H1 (cell line): ENCODE measurements at regions not wholly inside any gene's neighbourhood (a gene's known extent, or its start where the extent isn't known, plus 50 kb on each side); places are given as distances from the start of the nearest gene placed in this dataset.

Experiments
- CTCF ChIA-PET: fragments of 300-600 bp; sonication (Branson Sonifier 250); formaldehyde crosslinking; loops from one replicate; lab custom pipeline; 2021; ENCODE audit not compliant: partially characterized antibody; lab: Charles Lee
- POLR2A ChIA-PET: fragments of 300-600 bp; sonication (Branson Sonifier 250); formaldehyde crosslinking; loops from one replicate; lab custom pipeline; 2021; ENCODE audit warnings: inconsistent platforms; ENCODE audit not compliant: partially characterized antibody; lab: Charles Lee
- DNase-seq, 2 experiments: peaks; one replicate each; pipeline versions ENCODE4 v3.0.0 to v3.0.0-alpha.2; 2010 to 2022; ENCODE audit warnings: low spot score in 2 of 2, low read depth in 1 of 2, mixed read lengths in 1 of 2
- FAIRE-seq: peaks from 2 replicates; lab custom pipeline; 2011; peaks lifted over from hg19 to GRCh38; lab: Jason Lieb, UNC
- H2AFZ ChIP-seq: 2 replicates; pipeline ENCODE4 v1.8.1; 2012; ENCODE audit warnings: low read length, inconsistent platforms
- H2AK5ac ChIP-seq: 2 replicates; pipeline ENCODE4 v1.6.1; 2013; ENCODE audit warnings: low read depth, low read length
- H2BK120ac ChIP-seq: replicated peaks from 2 replicates; pipeline ENCODE3; 2013; ENCODE audit warnings: low read depth, low read length, inconsistent platforms
- H2BK12ac ChIP-seq: 2 replicates; pipeline ENCODE4 v1.6.1; 2013; ENCODE audit warnings: low read depth, low read length
- H2BK15ac ChIP-seq: 2 replicates; pipeline ENCODE4 v1.6.1; 2013; ENCODE audit warnings: low read length
- H2BK20ac ChIP-seq: 2 replicates; pipeline ENCODE4 v1.6.1; 2013; ENCODE audit warnings: low read length
- H2BK5ac ChIP-seq: 2 replicates; pipeline ENCODE4 v1.6.1; 2013; ENCODE audit warnings: low read depth, low read length
- H3K14ac ChIP-seq: 2 replicates; pipeline ENCODE4 v1.6.1; 2013; ENCODE audit warnings: inconsistent platforms; ENCODE audit not compliant: insufficient read length
- H3K18ac ChIP-seq: 2 replicates; pipeline ENCODE4 v1.6.1; 2013; ENCODE audit warnings: low read length; ENCODE audit errors: extremely low read depth
- H3K23ac ChIP-seq: 2 replicates; pipeline ENCODE4 v1.6.1; 2013; ENCODE audit warnings: inconsistent platforms; ENCODE audit not compliant: insufficient read length
- H3K23me2 ChIP-seq: 2 replicates; pipeline ENCODE4 v1.6.1; 2013; ENCODE audit warnings: low read depth, low read length
- H3K27ac ChIP-seq: 2 replicates; pipeline ENCODE4 v1.6.1; 2011; ENCODE audit warnings: low read depth, low read length, inconsistent platforms
- H3K27me3 ChIP-seq, 4 experiments: replicated peaks in 1 of 4; 1 replicate in 1 of 4; 2 replicates in 3 of 4; pipeline versions ENCODE4 v1.6.1 to v1.8.1; 2011 to 2013; ENCODE audit warnings: low read length in 3 of 4, mild to moderate bottlenecking in 3 of 4, inconsistent platforms in 2 of 4, mixed read lengths in 2 of 4, moderate library complexity in 1 of 4; ENCODE audit not compliant: control insufficient read depth in 3 of 4, insufficient read depth in 3 of 4; ENCODE audit errors: extremely low read depth in 1 of 4
- H3K36me3 ChIP-seq, 4 experiments: 2 replicates each; pipeline versions ENCODE4 v1.6.1 to v1.8.1; 2011 to 2013; ENCODE audit warnings: mild to moderate bottlenecking in 4 of 4, low read length in 3 of 4, moderate library complexity in 2 of 4, control low read depth in 1 of 4, inconsistent platforms in 1 of 4; ENCODE audit not compliant: insufficient read depth in 4 of 4, control insufficient read depth in 2 of 4
- H3K4ac ChIP-seq: replicated peaks from 2 replicates; pipeline ENCODE3; 2013; ENCODE audit warnings: low read length, low read depth, mixed read lengths, inconsistent platforms; ENCODE audit not compliant: insufficient read length
- H3K4me1 ChIP-seq, 4 experiments: replicated peaks in 1 of 4; 1 replicate in 1 of 4; 2 replicates in 3 of 4; pipeline versions ENCODE4 v1.6.1 to v1.8.1; 2011 to 2013; ENCODE audit warnings: low read length in 3 of 4, inconsistent platforms in 2 of 4, mixed read lengths in 1 of 4; ENCODE audit not compliant: insufficient read depth in 4 of 4, control insufficient read depth in 3 of 4
- H3K4me2 ChIP-seq, 2 experiments: 2 replicates each; pipeline versions ENCODE4 v1.6.1 to v1.8.1; 2011 to 2013; ENCODE audit warnings: low read depth in 2 of 2, low read length in 2 of 2, control low read depth in 1 of 2, inconsistent platforms in 1 of 2, mild to moderate bottlenecking in 1 of 2; ENCODE audit not compliant: insufficient read depth in 1 of 2
- H3K4me3 ChIP-seq, 4 experiments: fragments of 200-600, 300-600 bp in 1 of 4; sonication (generic), shearing (Covaris generic), sonication (Bioruptor Twin) in 1 of 4; 2 replicates each; pipeline versions ENCODE4 v1.5.1 to v1.8.1; 2011 to 2016; ENCODE audit warnings: low read length in 4 of 4, low read depth in 3 of 4, control low read depth in 2 of 4, inconsistent platforms in 2 of 4, mild to moderate bottlenecking in 2 of 4, mixed read lengths in 1 of 4, moderate library complexity in 1 of 4; ENCODE audit not compliant: insufficient read depth in 2 of 4; ENCODE audit errors: extremely low read depth in 1 of 4
- H3K56ac ChIP-seq: replicated peaks from 2 replicates; pipeline ENCODE3; 2013; ENCODE audit warnings: low read depth, mild to moderate bottlenecking, mixed read lengths, low read length, inconsistent platforms; ENCODE audit not compliant: insufficient read length
- H3K79me1 ChIP-seq: 2 replicates; pipeline ENCODE4 v1.6.1; 2013; ENCODE audit warnings: low read depth, low read length, control low read depth
- H3K79me2 ChIP-seq, 2 experiments: 2 replicates each; pipeline versions ENCODE4 v1.6.1 to v1.8.1; 2012 to 2013; ENCODE audit warnings: low read length in 2 of 2, mild to moderate bottlenecking in 2 of 2, inconsistent platforms in 1 of 2; ENCODE audit not compliant: insufficient read depth in 2 of 2, control insufficient read depth in 1 of 2
- H3K9ac ChIP-seq, 4 experiments: replicated peaks in 1 of 4; 1 replicate in 1 of 4; 2 replicates in 3 of 4; pipeline versions ENCODE4 v1.6.1 to v1.8.1; 2011 to 2013; ENCODE audit warnings: low read depth in 3 of 4, low read length in 3 of 4, control low read depth in 2 of 4, mild to moderate bottlenecking in 2 of 4, moderate library complexity in 2 of 4, inconsistent platforms in 1 of 4; ENCODE audit errors: extremely low read depth in 1 of 4
- H3K9me3 ChIP-seq, 2 experiments: 2 replicates each; pipeline versions ENCODE4 v1.6.1 to v1.8.1; 2012 to 2013; ENCODE audit warnings: mild to moderate bottlenecking in 2 of 2, moderate library complexity in 2 of 2, control low read depth in 1 of 2, inconsistent platforms in 1 of 2, low read depth in 1 of 2, low read length in 1 of 2, mixed read lengths in 1 of 2; ENCODE audit not compliant: insufficient read depth in 2 of 2
- H4K20me1 ChIP-seq, 2 experiments: replicated peaks in 1 of 2; 2 replicates each; pipeline versions ENCODE3 to v1.8.1; 2011 to 2013; ENCODE audit warnings: inconsistent platforms in 2 of 2, low read length in 2 of 2, mild to moderate bottlenecking in 1 of 2; ENCODE audit not compliant: insufficient read depth in 2 of 2, control insufficient read depth in 1 of 2
- H4K5ac ChIP-seq: 2 replicates; pipeline ENCODE4 v1.6.1; 2013; ENCODE audit warnings: low read length, low read depth, mixed read lengths, inconsistent platforms; ENCODE audit not compliant: insufficient read length
- H4K8ac ChIP-seq: 2 replicates; pipeline ENCODE4 v1.8.0; 2013; ENCODE audit warnings: mild to moderate bottlenecking, moderate library complexity, low read length, inconsistent platforms; ENCODE audit not compliant: insufficient read depth; ENCODE audit errors: extremely low read depth
- H4K91ac ChIP-seq: replicated peaks from 2 replicates; pipeline ENCODE3; 2013; ENCODE audit warnings: low read length, mixed read lengths, inconsistent platforms; ENCODE audit not compliant: insufficient read length
- BCL11A ChIP-seq, 2 experiments: IDR thresholded peaks; one replicate each; pipeline ENCODE4 v1.6.1; 2011; ENCODE audit warnings: low read depth in 2 of 2, low read length in 2 of 2, mild to moderate bottlenecking in 2 of 2
- CHD1 ChIP-seq: IDR thresholded peaks from 2 replicates; pipeline ENCODE4 v1.6.1; 2012; ENCODE audit warnings: low read depth, low read length, improper control_type of control experiment
- CREB1 ChIP-seq: IDR thresholded peaks from 2 replicates; pipeline ENCODE4 v1.6.1; 2012; ENCODE audit warnings: inconsistent platforms
- CTBP2 ChIP-seq: IDR thresholded peaks from 2 replicates; pipeline ENCODE4 v1.7.0; 2011; ENCODE audit warnings: borderline replicate concordance, mild to moderate bottlenecking, moderate library complexity, mixed read lengths, low read length; ENCODE audit not compliant: insufficient read depth, insufficient read length
- EP300 ChIP-seq, 2 experiments: IDR thresholded peaks; 1 replicate in 1 of 2; 2 replicates in 1 of 2; pipeline ENCODE4 v1.6.1; 2011 to 2012; ENCODE audit warnings: low read depth in 2 of 2, low read length in 2 of 2, mild to moderate bottlenecking in 2 of 2, borderline replicate concordance in 1 of 2, inconsistent platforms in 1 of 2, moderate library complexity in 1 of 2
- JUND ChIP-seq: IDR thresholded peaks from 2 replicates; pipeline ENCODE4 v1.6.1; 2011; ENCODE audit warnings: mild to moderate bottlenecking, improper control_type of control experiment, low read length
- NANOG ChIP-seq: IDR thresholded peaks from 2 replicates; pipeline ENCODE4 v1.6.1; 2011; ENCODE audit warnings: low read length, low read depth, mild to moderate bottlenecking, inconsistent platforms; ENCODE audit not compliant: insufficient read depth, poor library complexity, severe bottlenecking
- PHF8 ChIP-seq: fragments of 200-600 bp; sonication (generic); conservative IDR thresholded peaks from 2 replicates; pipeline ENCODE4 v1.7.1; 2012; ENCODE audit warnings: low read depth, mild to moderate bottlenecking, inconsistent platforms, low read length, moderate library complexity
- RBBP5 ChIP-seq: IDR thresholded peaks from 2 replicates; pipeline ENCODE4 v1.7.1; 2012; ENCODE audit warnings: low read depth, mild to moderate bottlenecking, inconsistent platforms, low read length, moderate library complexity, borderline replicate concordance
- RNF2 ChIP-seq: fragments of 200-900, 300-1000 bp; sonication (generic); IDR thresholded peaks from 2 replicates; pipeline ENCODE4 v1.7.1; 2016; ENCODE audit warnings: borderline replicate concordance, low read depth, mild to moderate bottlenecking, antibody characterized with exemption, low read length; ENCODE audit not compliant: poor library complexity, severe bottlenecking; ENCODE audit errors: missing control alignments
- SAP30 ChIP-seq: fragments of 300-600 bp; sonication (generic); IDR thresholded peaks from 2 replicates; pipeline ENCODE4 v1.7.1; 2012; ENCODE audit warnings: low read length, moderate library complexity, mild to moderate bottlenecking, inconsistent platforms; ENCODE audit not compliant: insufficient read depth, insufficient replicate concordance
- SIN3A ChIP-seq, 2 experiments: IDR thresholded peaks in 1 of 2; conservative IDR thresholded peaks in 1 of 2; 2 replicates each; pipeline ENCODE4 v1.6.1; 2011 to 2012; ENCODE audit warnings: low read length in 2 of 2, improper control_type of control experiment in 1 of 2, low read depth in 1 of 2, mild to moderate bottlenecking in 1 of 2
- SUZ12 ChIP-seq: fragments of 200-600 bp; sonication (generic); IDR thresholded peaks from 2 replicates; pipeline ENCODE4 v1.6.1; 2012; ENCODE audit warnings: mild to moderate bottlenecking, inconsistent platforms, low read length, moderate library complexity, mixed read lengths
- TAF1 ChIP-seq: IDR thresholded peaks from 2 replicates; pipeline ENCODE4 v1.6.1; 2011; ENCODE audit warnings: mild to moderate bottlenecking, low read depth, low read length
- WGBS, 2 experiments: shearing (Covaris generic) in 1 of 2; methylation state at CpG; one replicate each; pipeline versions ENCODE4 v1.1.6 to v1.1.7; 2013 to 2015; ENCODE audit warnings: low lambda C conversion rate in 2 of 2, mixed read lengths in 2 of 2, inconsistent platforms in 1 of 2, low coverage in 1 of 2, missing lambda C conversion rate in 1 of 2; ENCODE audit not compliant: insufficient replicate concordance in 2 of 2, insufficient coverage in 1 of 2, insufficient read length in 1 of 2; ENCODE audit errors: extremely low coverage in 1 of 2, missing lambda C conversion rate in 1 of 2; 5-methylcytosine and 5-hydroxymethylcytosine counted together

- Histone ChIP-seq H3K4me1 (no peaks in the 10 kb centered on the region), H3K4ac (no peak overlapping the region), H4K91ac (no peak overlapping the region), H4K5ac (no peak overlapping the region), H3K9ac (no peak overlapping the region), H3K18ac (no peak overlapping the region), H3K56ac (no peak overlapping the region), H3K27ac (no peak overlapping the region), H3K9me3 (no peaks in the 10 kb centered on the region), H3K36me3 (no peaks in the 10 kb centered on the region), H2AFZ (no peak overlapping the region), H3K79me1 (no peaks in the 10 kb centered on the region), H3K23ac (no peak overlapping the region), H2BK5ac (no peak overlapping the region), H4K8ac (no peak overlapping the region), H3K4me3 (no peak overlapping the region), H3K4me2 (no peak overlapping the region), H2BK20ac (0 out of 2 replicates have a peak overlapping the region, but pooled peaks have one; percentile 27), H2BK12ac (no peak overlapping the region), H2AK5ac (no peak overlapping the region), H3K27me3 (no peaks in the 10 kb centered on the region), H3K79me2 (no peaks in the 10 kb centered on the region), H3K23me2 (no peaks in the 10 kb centered on the region; the same call in 1 of the 2 replicates), H4K20me1 (no peaks in the 10 kb centered on the region), H2BK15ac (0 out of 2 replicates have a peak overlapping the region, but pooled peaks have one; percentile 31), H3K14ac (no peak overlapping the region), H2BK120ac (no peak overlapping the region)
- ChIA-PET POLR2A (no interaction called here), CTCF (no interaction called here)
- 90% methylated on average over 8 of the region's 8 CpGs; no CpG with 5 or more reads in 1 of the 2 experiments for WGBS, 2 experiments
- FAIRE-seq (no peak), DNase-seq (no peak)
- TF ChIP-seq SAP30: no peak
- no peak for TF ChIP-seq CREB1
- no peak for TF ChIP-seq SIN3A (conservative IDR thresholded peaks at IDR 0.05 in 1 of 2, IDR thresholded peaks at IDR 0.05 in 1 of 2; ENCODE audit: low read depth in 1 of 2, low read length in 2 of 2)
- TF ChIP-seq NANOG: no peak
- TF ChIP-seq EP300 (IDR thresholded peaks at IDR 0.05; ENCODE audit: borderline replicate concordance in 1 of 2, low read depth in 2 of 2, low read length in 2 of 2): no peak
- no peak for TF ChIP-seq CTBP2
- no peak for TF ChIP-seq TAF1
- no peak for TF ChIP-seq SUZ12
- TF ChIP-seq RNF2: no peak
- TF ChIP-seq PHF8: no peak
- TF ChIP-seq BCL11A (IDR thresholded peaks at IDR 0.05; ENCODE audit: low read depth in 2 of 2, low read length in 2 of 2): no peak
- no peak for TF ChIP-seq RBBP5
- TF ChIP-seq CHD1: no peak
- no peak for TF ChIP-seq JUND
Measured at GRCh38 chr6:106790935-106791334, 161.6 kb downstream of the QRSL1 start.
